ENCODE measurements at regions not wholly inside any gene's neighbourhood (a gene's known extent, or its start where the extent isn't known, plus 50 kb on each side); places are given as distances from the start of the nearest gene placed in this dataset.

DNA sequence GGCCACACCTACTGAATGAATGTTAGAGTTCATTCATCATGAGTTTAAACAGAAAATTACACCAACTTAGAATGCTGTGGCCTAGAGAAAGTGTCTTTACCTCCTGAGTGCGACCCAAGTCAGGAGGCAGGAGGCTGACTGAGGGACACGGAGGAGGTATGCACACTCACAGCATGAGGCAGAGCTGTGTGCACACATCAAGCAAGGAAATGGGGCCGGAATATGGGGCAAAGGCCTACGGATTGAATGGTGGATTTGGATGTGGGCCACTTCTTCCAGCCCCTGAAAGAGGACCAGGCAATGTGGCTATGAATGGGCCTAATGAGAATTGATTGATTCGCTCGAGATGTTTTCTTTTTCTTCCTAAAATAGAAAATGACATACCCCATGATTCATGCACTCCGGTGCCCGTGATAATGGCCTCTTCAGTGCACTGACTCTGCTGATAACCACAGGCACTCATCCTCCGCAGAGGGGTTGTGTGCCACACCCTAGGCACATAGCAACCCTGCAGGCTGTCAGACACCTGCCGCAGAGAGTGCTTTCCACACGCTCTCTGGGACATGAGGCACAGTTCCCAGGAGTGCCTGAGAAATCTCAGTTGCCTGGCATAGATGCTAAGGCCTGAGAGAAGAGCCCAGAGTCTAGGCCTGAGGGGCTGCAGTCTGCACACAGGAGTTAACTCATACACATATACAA is 155.5 kb downstream of the GLUL start (continued):
- TF ChIP-seq, protein P1, sequence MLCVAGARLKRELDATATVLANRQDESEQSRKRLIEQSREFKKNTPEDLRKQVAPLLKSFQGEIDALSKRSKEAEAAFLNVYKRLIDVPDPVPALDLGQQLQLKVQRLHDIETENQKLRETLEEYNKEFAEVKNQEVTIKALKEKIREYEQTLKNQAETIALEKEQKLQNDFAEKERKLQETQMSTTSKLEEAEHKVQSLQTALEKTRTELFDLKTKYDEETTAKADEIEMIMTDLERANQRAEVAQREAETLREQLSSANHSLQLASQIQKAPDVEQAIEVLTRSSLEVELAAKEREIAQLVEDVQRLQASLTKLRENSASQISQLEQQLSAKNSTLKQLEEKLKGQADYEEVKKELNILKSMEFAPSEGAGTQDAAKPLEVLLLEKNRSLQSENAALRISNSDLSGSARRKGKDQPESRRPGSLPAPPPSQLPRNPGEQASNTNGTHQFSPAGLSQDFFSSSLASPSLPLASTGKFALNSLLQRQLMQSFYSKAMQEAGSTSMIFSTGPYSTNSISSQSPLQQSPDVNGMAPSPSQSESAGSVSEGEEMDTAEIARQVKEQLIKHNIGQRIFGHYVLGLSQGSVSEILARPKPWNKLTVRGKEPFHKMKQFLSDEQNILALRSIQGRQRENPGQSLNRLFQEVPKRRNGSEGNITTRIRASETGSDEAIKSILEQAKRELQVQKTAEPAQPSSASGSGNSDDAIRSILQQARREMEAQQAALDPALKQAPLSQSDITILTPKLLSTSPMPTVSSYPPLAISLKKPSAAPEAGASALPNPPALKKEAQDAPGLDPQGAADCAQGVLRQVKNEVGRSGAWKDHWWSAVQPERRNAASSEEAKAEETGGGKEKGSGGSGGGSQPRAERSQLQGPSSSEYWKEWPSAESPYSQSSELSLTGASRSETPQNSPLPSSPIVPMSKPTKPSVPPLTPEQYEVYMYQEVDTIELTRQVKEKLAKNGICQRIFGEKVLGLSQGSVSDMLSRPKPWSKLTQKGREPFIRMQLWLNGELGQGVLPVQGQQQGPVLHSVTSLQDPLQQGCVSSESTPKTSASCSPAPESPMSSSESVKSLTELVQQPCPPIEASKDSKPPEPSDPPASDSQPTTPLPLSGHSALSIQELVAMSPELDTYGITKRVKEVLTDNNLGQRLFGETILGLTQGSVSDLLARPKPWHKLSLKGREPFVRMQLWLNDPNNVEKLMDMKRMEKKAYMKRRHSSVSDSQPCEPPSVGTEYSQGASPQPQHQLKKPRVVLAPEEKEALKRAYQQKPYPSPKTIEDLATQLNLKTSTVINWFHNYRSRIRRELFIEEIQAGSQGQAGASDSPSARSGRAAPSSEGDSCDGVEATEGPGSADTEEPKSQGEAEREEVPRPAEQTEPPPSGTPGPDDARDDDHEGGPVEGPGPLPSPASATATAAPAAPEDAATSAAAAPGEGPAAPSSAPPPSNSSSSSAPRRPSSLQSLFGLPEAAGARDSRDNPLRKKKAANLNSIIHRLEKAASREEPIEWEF (CRISPR knock-in tag; IDR thresholded peaks at IDR 0.05) = no peak
- TF ChIP-seq, protein P2, sequence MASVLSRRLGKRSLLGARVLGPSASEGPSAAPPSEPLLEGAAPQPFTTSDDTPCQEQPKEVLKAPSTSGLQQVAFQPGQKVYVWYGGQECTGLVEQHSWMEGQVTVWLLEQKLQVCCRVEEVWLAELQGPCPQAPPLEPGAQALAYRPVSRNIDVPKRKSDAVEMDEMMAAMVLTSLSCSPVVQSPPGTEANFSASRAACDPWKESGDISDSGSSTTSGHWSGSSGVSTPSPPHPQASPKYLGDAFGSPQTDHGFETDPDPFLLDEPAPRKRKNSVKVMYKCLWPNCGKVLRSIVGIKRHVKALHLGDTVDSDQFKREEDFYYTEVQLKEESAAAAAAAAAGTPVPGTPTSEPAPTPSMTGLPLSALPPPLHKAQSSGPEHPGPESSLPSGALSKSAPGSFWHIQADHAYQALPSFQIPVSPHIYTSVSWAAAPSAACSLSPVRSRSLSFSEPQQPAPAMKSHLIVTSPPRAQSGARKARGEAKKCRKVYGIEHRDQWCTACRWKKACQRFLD (CRISPR knock-in tag; IDR thresholded peaks at IDR 0.05) = peak; percentile 37; the same call in 1 of the 2 replicates
- TF ChIP-seq ZNF224 (CRISPR knock-in tag; IDR thresholded peaks at IDR 0.05) = no peak
- no peak for TF ChIP-seq ZNF253 (CRISPR knock-in tag; conservative IDR thresholded peaks at IDR 0.05)
- TF ChIP-seq TGIF2 (CRISPR knock-in tag; IDR thresholded peaks at IDR 0.05) = no peak
- TF ChIP-seq SAFB (IDR thresholded peaks at IDR 0.05; ENCODE audit: borderline replicate concordance, low read depth, low read length) = no peak
- TF ChIP-seq SLC30A9 (CRISPR knock-in tag; IDR thresholded peaks at IDR 0.05) = no peak
- no peak for TF ChIP-seq RBM17 (IDR thresholded peaks at IDR 0.05; ENCODE audit: borderline replicate concordance, low read depth, low read length)
- TF ChIP-seq FOSL1 (tag; conservative IDR thresholded peaks at IDR 0.05) = peak; percentile 99
- TF ChIP-seq, protein P3, sequence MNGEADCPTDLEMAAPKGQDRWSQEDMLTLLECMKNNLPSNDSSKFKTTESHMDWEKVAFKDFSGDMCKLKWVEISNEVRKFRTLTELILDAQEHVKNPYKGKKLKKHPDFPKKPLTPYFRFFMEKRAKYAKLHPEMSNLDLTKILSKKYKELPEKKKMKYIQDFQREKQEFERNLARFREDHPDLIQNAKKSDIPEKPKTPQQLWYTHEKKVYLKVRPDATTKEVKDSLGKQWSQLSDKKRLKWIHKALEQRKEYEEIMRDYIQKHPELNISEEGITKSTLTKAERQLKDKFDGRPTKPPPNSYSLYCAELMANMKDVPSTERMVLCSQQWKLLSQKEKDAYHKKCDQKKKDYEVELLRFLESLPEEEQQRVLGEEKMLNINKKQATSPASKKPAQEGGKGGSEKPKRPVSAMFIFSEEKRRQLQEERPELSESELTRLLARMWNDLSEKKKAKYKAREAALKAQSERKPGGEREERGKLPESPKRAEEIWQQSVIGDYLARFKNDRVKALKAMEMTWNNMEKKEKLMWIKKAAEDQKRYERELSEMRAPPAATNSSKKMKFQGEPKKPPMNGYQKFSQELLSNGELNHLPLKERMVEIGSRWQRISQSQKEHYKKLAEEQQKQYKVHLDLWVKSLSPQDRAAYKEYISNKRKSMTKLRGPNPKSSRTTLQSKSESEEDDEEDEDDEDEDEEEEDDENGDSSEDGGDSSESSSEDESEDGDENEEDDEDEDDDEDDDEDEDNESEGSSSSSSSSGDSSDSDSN (IDR thresholded peaks at IDR 0.05; ENCODE audit: borderline replicate concordance in 1 of 2, low read depth in 2 of 2, low read length in 2 of 2) = no peak
- no peak for TF ChIP-seq PTTG1 (tag; IDR thresholded peaks at IDR 0.05; ENCODE audit: low read depth)
- TF ChIP-seq FOS (IDR thresholded peaks at IDR 0.05; ENCODE audit: extremely low read depth, insufficient read length) = peak; percentile 66
- TF ChIP-seq HDAC3 (IDR thresholded peaks at IDR 0.05; ENCODE audit: borderline replicate concordance, partially characterized antibody) = peak; percentile 86
- TF ChIP-seq EP300 (IDR thresholded peaks at IDR 0.05; ENCODE audit: low read length) = peak; percentile 96
- peak; percentile 68 for TF ChIP-seq LEF1 (IDR thresholded peaks at IDR 0.05)
- no peak for TF ChIP-seq DNMT1 (IDR thresholded peaks at IDR 0.05)
- no peak for TF ChIP-seq RHOXF2B (CRISPR knock-in tag; conservative IDR thresholded peaks at IDR 0.05)
- no peak for TF ChIP-seq ZNF324 (CRISPR knock-in tag; IDR thresholded peaks at IDR 0.05)
- TF ChIP-seq, protein P4, sequence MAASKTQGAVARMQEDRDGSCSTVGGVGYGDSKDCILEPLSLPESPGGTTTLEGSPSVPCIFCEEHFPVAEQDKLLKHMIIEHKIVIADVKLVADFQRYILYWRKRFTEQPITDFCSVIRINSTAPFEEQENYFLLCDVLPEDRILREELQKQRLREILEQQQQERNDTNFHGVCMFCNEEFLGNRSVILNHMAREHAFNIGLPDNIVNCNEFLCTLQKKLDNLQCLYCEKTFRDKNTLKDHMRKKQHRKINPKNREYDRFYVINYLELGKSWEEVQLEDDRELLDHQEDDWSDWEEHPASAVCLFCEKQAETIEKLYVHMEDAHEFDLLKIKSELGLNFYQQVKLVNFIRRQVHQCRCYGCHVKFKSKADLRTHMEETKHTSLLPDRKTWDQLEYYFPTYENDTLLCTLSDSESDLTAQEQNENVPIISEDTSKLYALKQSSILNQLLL (CRISPR knock-in tag; IDR thresholded peaks at IDR 0.05; ENCODE audit: borderline replicate concordance) = no peak

All from K562 (cell line).